Hepatocyte (in vitro differentiated cells): ENCODE measurements at regions not wholly inside any gene's neighbourhood (a gene's known extent, or its start where the extent isn't known, plus 50 kb on each side); places are given as distances from the start of the nearest gene placed in this dataset.

ENCODE experiments used
- EZH2 ChIP-seq: fragments of 200-600 bp; sonication (generic); IDR thresholded peaks from 2 replicates; pipeline ENCODE4 v1.6.1; 2016; ENCODE audit warnings: antibody characterized with exemption, mild to moderate bottlenecking, borderline replicate concordance
- EZH2phosphoT487 ChIP-seq: fragments of 200-600 bp; sonication (generic); IDR thresholded peaks from one replicate; pipeline ENCODE4 v1.6.1; 2018; ENCODE audit warnings: antibody characterized with exemption, mild to moderate bottlenecking, low read depth, moderate library complexity; ENCODE audit not compliant: unreplicated experiment, severe bottlenecking
- TF ChIP-seq, protein P1 (sequence below): fragments of 200-600 bp; sonication (generic); IDR thresholded peaks from 2 replicates; pipeline ENCODE4 v1.5.1; 2016; ENCODE audit warnings: antibody characterized with exemption, mild to moderate bottlenecking; ENCODE audit not compliant: poor library complexity

GRCh38 chr3:82520846-82521245, 759.4 kb upstream of the GBE1 start:
- TF ChIP-seq, protein P1, sequence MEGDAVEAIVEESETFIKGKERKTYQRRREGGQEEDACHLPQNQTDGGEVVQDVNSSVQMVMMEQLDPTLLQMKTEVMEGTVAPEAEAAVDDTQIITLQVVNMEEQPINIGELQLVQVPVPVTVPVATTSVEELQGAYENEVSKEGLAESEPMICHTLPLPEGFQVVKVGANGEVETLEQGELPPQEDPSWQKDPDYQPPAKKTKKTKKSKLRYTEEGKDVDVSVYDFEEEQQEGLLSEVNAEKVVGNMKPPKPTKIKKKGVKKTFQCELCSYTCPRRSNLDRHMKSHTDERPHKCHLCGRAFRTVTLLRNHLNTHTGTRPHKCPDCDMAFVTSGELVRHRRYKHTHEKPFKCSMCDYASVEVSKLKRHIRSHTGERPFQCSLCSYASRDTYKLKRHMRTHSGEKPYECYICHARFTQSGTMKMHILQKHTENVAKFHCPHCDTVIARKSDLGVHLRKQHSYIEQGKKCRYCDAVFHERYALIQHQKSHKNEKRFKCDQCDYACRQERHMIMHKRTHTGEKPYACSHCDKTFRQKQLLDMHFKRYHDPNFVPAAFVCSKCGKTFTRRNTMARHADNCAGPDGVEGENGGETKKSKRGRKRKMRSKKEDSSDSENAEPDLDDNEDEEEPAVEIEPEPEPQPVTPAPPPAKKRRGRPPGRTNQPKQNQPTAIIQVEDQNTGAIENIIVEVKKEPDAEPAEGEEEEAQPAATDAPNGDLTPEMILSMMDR, result no peak
- TF ChIP-seq EZH2phosphoT487 (no peak), EZH2 (no peak)
